Fibroblast of lung (primary cell): ENCODE measurements at regions not wholly inside any gene's neighbourhood (a gene's known extent, or its start where the extent isn't known, plus 50 kb on each side); places are given as distances from the start of the nearest gene placed in this dataset.

ENCODE experiments used
- DNase-seq, 2 donors: peaks; one replicate each; pipeline versions ENCODE4 v3.0.0 to v3.0.0-alpha.2; 2010; ENCODE audit warnings: low read depth in 2 of 2
- H2AFZ ChIP-seq: 2 replicates; pipeline ENCODE4 v1.5.1; 2012; ENCODE audit warnings: low read length, control low read depth, inconsistent platforms
- H3K27ac ChIP-seq: 2 replicates; pipeline ENCODE4 v1.5.1; 2011; ENCODE audit warnings: low read length, control low read depth; ENCODE audit not compliant: insufficient read depth
- H3K27me3 ChIP-seq: 2 replicates; pipeline ENCODE4 v1.5.1; 2011; ENCODE audit warnings: mild to moderate bottlenecking, low read length; ENCODE audit not compliant: control insufficient read depth, insufficient read depth
- H3K36me3 ChIP-seq: 2 replicates; pipeline ENCODE4 v1.5.1; 2011; ENCODE audit warnings: low read length; ENCODE audit not compliant: control insufficient read depth, insufficient read depth
- H3K4me1 ChIP-seq: 2 replicates; pipeline ENCODE4 v1.5.1; 2011; ENCODE audit warnings: low read length; ENCODE audit not compliant: control insufficient read depth, insufficient read depth; ENCODE audit errors: extremely low read depth
- H3K4me2 ChIP-seq: 2 replicates; pipeline ENCODE4 v1.5.1; 2011; ENCODE audit warnings: low read length, control low read depth; ENCODE audit not compliant: insufficient read depth; ENCODE audit errors: extremely low read depth
- H3K4me3 ChIP-seq, 4 experiments: fragments of 200-600 bp in 1 of 4; sonication (generic) in 1 of 4; replicated peaks in 1 of 4; 2 replicates each; pipeline ENCODE4 v1.5.1; 2011 to 2016; ENCODE audit warnings: low read length in 4 of 4, low read depth in 3 of 4, mild to moderate bottlenecking in 3 of 4, control low read depth in 2 of 4, inconsistent platforms in 1 of 4, mixed read lengths in 1 of 4; ENCODE audit not compliant: insufficient read depth in 1 of 4; ENCODE audit errors: control extremely low read depth in 1 of 4
- H3K79me2 ChIP-seq: 2 replicates; pipeline ENCODE4 v1.5.1; 2012; ENCODE audit warnings: mild to moderate bottlenecking, low read length, inconsistent platforms; ENCODE audit not compliant: control insufficient read depth, insufficient read depth
- H3K9ac ChIP-seq: 2 replicates; pipeline ENCODE4 v1.5.1; 2011; ENCODE audit warnings: mild to moderate bottlenecking, low read length, control low read depth; ENCODE audit not compliant: insufficient read depth
- H3K9me3 ChIP-seq: 2 replicates; pipeline ENCODE4 v1.5.1; 2012; ENCODE audit warnings: low read depth, low read length; ENCODE audit not compliant: control insufficient read depth, insufficient read depth
- H4K20me1 ChIP-seq: 2 replicates; pipeline ENCODE4 v1.5.1; 2011; ENCODE audit warnings: low read length; ENCODE audit not compliant: control insufficient read depth, insufficient read depth; ENCODE audit errors: extremely low read depth
- CTCF ChIP-seq, 2 donors: IDR thresholded peaks in 1 of 2; conservative IDR thresholded peaks in 1 of 2; 1 replicate in 1 of 2; 2 replicates in 1 of 2; pipeline ENCODE4 v1.5.1; 2011 to 2012; ENCODE audit warnings: low read length in 2 of 2, control low read depth in 1 of 2, inconsistent platforms in 1 of 2, low read depth in 1 of 2, mild to moderate bottlenecking in 1 of 2
- EZH2 ChIP-seq: IDR thresholded peaks from 2 replicates; pipeline ENCODE4 v1.5.1; 2012; ENCODE audit warnings: low read length, control low read depth, mild to moderate bottlenecking; ENCODE audit errors: missing control alignments

- Histone ChIP-seq H3K4me2 (no peak overlapping the region), H3K4me3 (no peak overlapping the region), H3K9ac (no peak overlapping the region), H3K9me3 (no peaks in the 10 kb centered on the region), H3K27ac (no peak overlapping the region), H3K4me1 (no peaks in the 10 kb centered on the region), H3K79me2 (no peaks in the 10 kb centered on the region), H3K36me3 (no peaks in the 10 kb centered on the region), H4K20me1 (no peaks in the 10 kb centered on the region), H2AFZ (no peak overlapping the region), H3K27me3 (no peaks in the 10 kb centered on the region)
- no peak for DNase-seq
- TF ChIP-seq EZH2, result no peak
- no peak for TF ChIP-seq CTCF (conservative IDR thresholded peaks at IDR 0.05 in 1 of 2, IDR thresholded peaks at IDR 0.05 in 1 of 2; ENCODE audit: low read depth in 1 of 2, low read length in 2 of 2)
Observed at GRCh38 chr22:48310289-48310688, 1517.4 kb downstream of the BRD1 start.

- H3K79me2 ChIP-seq, result no peaks in the 10 kb centered on the region
- no peak for TF ChIP-seq EZH2
- TF ChIP-seq CTCF (conservative IDR thresholded peaks at IDR 0.05 in 1 of 2, IDR thresholded peaks at IDR 0.05 in 1 of 2; ENCODE audit: low read depth in 1 of 2, low read length in 2 of 2), result no peak
- no peaks in the 10 kb centered on the region for H3K4me1 ChIP-seq
- DNase-seq, result no peak
- no peaks in the 10 kb centered on the region for H3K9me3 ChIP-seq
- H2AFZ ChIP-seq, result no peak overlapping the region
- no peak overlapping the region for H3K4me2 ChIP-seq
- no peaks in the 10 kb centered on the region for H3K27me3 ChIP-seq
- no peak overlapping the region for H3K27ac ChIP-seq
- no peaks in the 10 kb centered on the region for H4K20me1 ChIP-seq
- no peak overlapping the region for H3K9ac ChIP-seq
- H3K36me3 ChIP-seq, result no peaks in the 10 kb centered on the region
- no peak overlapping the region for H3K4me3 ChIP-seq
Observed at GRCh38 chr22:48309836-48310235, 1517.8 kb downstream of the BRD1 start.

- Histone ChIP-seq H3K27ac (no peak overlapping the region), H3K4me3 (no peak overlapping the region), H4K20me1 (no peaks in the 10 kb centered on the region), H3K9ac (no peak overlapping the region), H2AFZ (no peak overlapping the region), H3K4me1 (no peaks in the 10 kb centered on the region), H3K79me2 (no peaks in the 10 kb centered on the region), H3K4me2 (no peak overlapping the region), H3K9me3 (no peaks in the 10 kb centered on the region), H3K36me3 (no peaks in the 10 kb centered on the region), H3K27me3 (no peaks in the 10 kb centered on the region)
- TF ChIP-seq CTCF (conservative IDR thresholded peaks at IDR 0.05 in 1 of 2, IDR thresholded peaks at IDR 0.05 in 1 of 2; ENCODE audit: low read depth in 1 of 2, low read length in 2 of 2), result no peak
- no peak for TF ChIP-seq EZH2
- DNase-seq, result no peak
Observed at GRCh38 chr22:48309115-48309705, 1518.5 kb downstream of the BRD1 start.
